Subcutaneous abdominal adipose tissue (tissue), 5 donors: ENCODE measurements at regions not wholly inside any gene's neighbourhood (a gene's known extent, or its start where the extent isn't known, plus 50 kb on each side); places are given as distances from the start of the nearest gene placed in this dataset.

ENCODE experiments used
- H3K27ac ChIP-seq: one replicate; pipeline ENCODE4 v1.7.0; 2013; ENCODE audit warnings: low read depth, mild to moderate bottlenecking, inconsistent platforms, low read length, moderate library complexity
- H3K27me3 ChIP-seq, 5 donors: one replicate each; pipeline ENCODE4 v1.7.0; 2013; ENCODE audit warnings: low read length in 5 of 5, inconsistent platforms in 1 of 5; ENCODE audit not compliant: control insufficient read depth in 5 of 5, insufficient read depth in 4 of 5
- H3K36me3 ChIP-seq, 5 donors: one replicate each; pipeline ENCODE4 v1.7.0; 2013; ENCODE audit warnings: low read length in 5 of 5; ENCODE audit not compliant: control insufficient read depth in 5 of 5, insufficient read depth in 5 of 5
- H3K4me1 ChIP-seq, 5 donors: one replicate each; pipeline ENCODE4 v1.7.0; 2013; ENCODE audit warnings: low read length in 5 of 5, mild to moderate bottlenecking in 3 of 5, moderate library complexity in 1 of 5; ENCODE audit not compliant: control insufficient read depth in 5 of 5, insufficient read depth in 5 of 5
- H3K4me3 ChIP-seq, 5 donors: one replicate each; pipeline ENCODE4 v1.7.0; 2013; ENCODE audit warnings: low read length in 5 of 5, low read depth in 1 of 5
- H3K9ac ChIP-seq, 5 donors: one replicate each; pipeline ENCODE4 v1.7.0; 2013; ENCODE audit warnings: low read length in 5 of 5, mild to moderate bottlenecking in 4 of 5, moderate library complexity in 3 of 5
- H3K9me3 ChIP-seq, 5 donors: one replicate each; pipeline ENCODE4 v1.7.0; 2013; ENCODE audit warnings: low read length in 5 of 5; ENCODE audit not compliant: control insufficient read depth in 5 of 5
- donor health status: healthy.
- donor health status: healthy.
- donor health status: healthy.
- donor health status: healthy.
- donor health status: healthy.

- no peak overlapping the region for H3K9ac ChIP-seq
- H3K27me3 ChIP-seq, result peaks cover 0 to 20% (median 12%) of the 10 kb centered on the region in 5 donors
- H3K27ac ChIP-seq, result no peak overlapping the region
- H3K9me3 ChIP-seq, result peaks cover 0 to 1% (median 0%) of the 10 kb centered on the region in 5 donors
- H3K4me3 ChIP-seq, result no peak overlapping the region
- no peaks in the 10 kb centered on the region for H3K4me1 ChIP-seq
- no peaks in the 10 kb centered on the region for H3K36me3 ChIP-seq
Observed at GRCh38 chr13:111900390-111901131, 166.4 kb upstream of the SOX1 start.

DNA sequence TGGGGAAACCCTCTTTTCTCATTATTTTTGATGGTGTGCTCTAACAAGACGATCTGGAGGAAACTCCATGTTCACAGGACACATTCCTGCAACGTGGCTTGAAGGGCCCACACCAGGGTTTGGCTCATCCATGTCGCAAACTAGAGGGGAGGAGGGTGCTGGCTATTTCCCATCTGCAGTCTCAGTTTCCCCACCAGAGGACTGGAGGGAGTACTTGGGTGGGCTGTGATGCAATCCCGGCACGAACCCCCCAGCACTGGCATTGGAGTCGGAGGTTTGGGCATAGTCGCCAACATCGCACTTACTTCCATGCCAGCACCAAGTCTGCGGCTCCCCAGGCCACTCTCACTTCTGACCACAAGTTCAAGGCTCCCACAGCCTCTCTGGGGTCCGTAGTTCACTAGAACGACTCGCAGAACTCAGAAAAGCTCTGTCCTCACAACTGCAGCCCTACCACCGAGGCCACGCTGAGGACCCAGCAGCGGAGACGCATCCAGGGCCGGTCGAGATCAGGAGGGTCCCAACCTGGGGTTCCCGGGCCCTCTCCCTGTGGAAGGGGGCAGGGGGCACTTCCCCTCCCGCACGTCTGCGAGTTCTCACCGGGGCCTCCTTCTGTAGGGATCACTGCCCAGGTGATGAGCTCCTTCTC lies 165.6 kb upstream of the SOX1 start:
- H3K4me3 ChIP-seq, result no peak overlapping the region
- no peaks in the 10 kb centered on the region for H3K36me3 ChIP-seq
- H3K9ac ChIP-seq, result no peak overlapping the region
- H3K27me3 ChIP-seq, result peaks cover 0 to 13% (median 12%) of the 10 kb centered on the region in 5 donors
- no peak overlapping the region for H3K27ac ChIP-seq
- H3K9me3 ChIP-seq, result no peaks in the 10 kb centered on the region
- H3K4me1 ChIP-seq, result no peaks in the 10 kb centered on the region

- Histone ChIP-seq H3K4me1 (no peaks in the 10 kb centered on the region), H3K36me3 (no peaks in the 10 kb centered on the region), H3K27me3 (peaks cover 0 to 13% (median 6%) of the 10 kb centered on the region in 5 donors), H3K4me3 (no peak overlapping the region), H3K9ac (no peak overlapping the region), H3K9me3 (no peaks in the 10 kb centered on the region), H3K27ac (no peak overlapping the region)
Observed at GRCh38 chr13:111902726-111903125, 164.2 kb upstream of the SOX1 start.

DNA sequence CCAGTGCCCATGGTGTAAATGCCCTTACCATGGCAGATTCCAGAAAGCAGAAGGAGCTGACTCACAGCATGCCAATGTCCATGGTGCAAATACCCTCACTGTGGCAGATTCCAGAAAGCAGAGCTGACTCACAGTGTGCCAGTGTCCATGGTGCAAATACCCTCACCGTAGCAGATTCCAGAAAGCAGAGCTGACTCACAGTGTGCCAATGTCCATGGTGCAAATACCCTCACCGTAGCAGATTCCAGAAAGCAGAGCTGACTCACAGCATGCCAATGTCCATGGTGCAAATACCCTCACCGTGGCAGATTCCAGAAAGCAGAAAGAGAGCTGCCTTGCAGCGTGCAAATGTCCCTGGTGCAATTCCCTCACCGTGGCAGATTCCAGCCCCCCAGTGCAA lies 163.8 kb upstream of the SOX1 start:
- Histone ChIP-seq H3K27me3 (peaks cover 0 to 13% (median 6%) of the 10 kb centered on the region in 5 donors), H3K4me1 (no peaks in the 10 kb centered on the region), H3K9ac (no peak overlapping the region), H3K36me3 (no peaks in the 10 kb centered on the region), H3K4me3 (no peak overlapping the region), H3K9me3 (no peaks in the 10 kb centered on the region), H3K27ac (no peak overlapping the region)

DNA sequence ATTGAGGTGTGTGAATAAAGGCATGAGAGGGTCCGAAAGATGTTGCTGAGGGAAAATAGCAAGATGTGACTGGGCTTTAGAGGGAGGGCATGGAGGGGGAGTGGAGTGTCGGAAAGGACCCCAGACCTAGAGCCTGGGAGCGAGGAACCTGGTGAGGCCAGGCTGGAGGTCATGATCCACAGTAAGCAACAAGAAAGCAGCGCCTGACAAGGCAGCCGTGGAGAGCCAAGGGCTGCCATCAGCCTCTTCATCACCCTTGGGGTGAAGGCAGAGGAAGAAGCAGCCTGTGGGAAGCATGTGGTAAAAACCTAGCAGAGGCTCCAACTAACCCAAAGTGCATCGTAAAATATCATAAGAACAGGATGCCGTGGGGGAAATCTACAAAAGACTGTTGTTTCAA lies 162.8 kb upstream of the SOX1 start:
- Histone ChIP-seq H3K36me3 (no peaks in the 10 kb centered on the region), H3K9ac (no peak overlapping the region), H3K27ac (no peak overlapping the region), H3K4me1 (no peaks in the 10 kb centered on the region), H3K4me3 (no peak overlapping the region), H3K27me3 (peaks cover 0 to 13% (median 6%) of the 10 kb centered on the region in 5 donors), H3K9me3 (no peaks in the 10 kb centered on the region)

GRCh38 chr13:111904701-111905608 lies 162.0 kb upstream of the SOX1 start:
- no peaks in the 10 kb centered on the region for H3K4me1 ChIP-seq
- no peaks in the 10 kb centered on the region for H3K9me3 ChIP-seq
- no peak overlapping the region for H3K9ac ChIP-seq
- no peak overlapping the region for H3K27ac ChIP-seq
- no peak overlapping the region for H3K4me3 ChIP-seq
- H3K27me3 ChIP-seq, result peaks cover 0 to 10% (median 6%) of the 10 kb centered on the region in 5 donors
- H3K36me3 ChIP-seq, result no peaks in the 10 kb centered on the region

DNA sequence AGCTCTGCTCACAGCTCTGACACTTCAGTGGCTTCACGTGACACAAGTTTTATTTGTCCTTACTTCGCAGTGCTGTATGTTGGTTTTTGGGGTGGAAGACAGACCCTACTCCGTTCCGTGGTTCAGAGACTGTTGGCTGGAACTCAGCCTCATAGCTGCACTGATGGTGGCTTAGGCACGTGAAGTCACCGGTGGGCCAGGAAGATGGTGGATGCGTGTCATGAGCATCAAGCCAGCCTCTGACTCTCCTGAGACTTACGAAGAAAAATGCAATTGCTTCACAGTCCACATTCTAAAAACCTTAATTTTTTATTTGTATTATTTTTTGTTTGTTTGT lies 161.4 kb upstream of the SOX1 start:
- no peak overlapping the region for H3K9ac ChIP-seq
- no peaks in the 10 kb centered on the region for H3K4me1 ChIP-seq
- no peaks in the 10 kb centered on the region for H3K9me3 ChIP-seq
- H3K4me3 ChIP-seq, result no peak overlapping the region
- peaks cover 0 to 7% (median 4%) of the 10 kb centered on the region in 5 donors for H3K27me3 ChIP-seq
- no peaks in the 10 kb centered on the region for H3K36me3 ChIP-seq
- H3K27ac ChIP-seq, result no peak overlapping the region

- no peaks in the 10 kb centered on the region for H3K36me3 ChIP-seq
- no peaks in the 10 kb centered on the region for H3K9me3 ChIP-seq
- no peak overlapping the region for H3K4me3 ChIP-seq
- no peak overlapping the region for H3K9ac ChIP-seq
- no peaks in the 10 kb centered on the region for H3K4me1 ChIP-seq
- H3K27ac ChIP-seq, result no peak overlapping the region
- H3K27me3 ChIP-seq, result peaks cover 0 to 7% (median 3%) of the 10 kb centered on the region in 5 donors
Observed at GRCh38 chr13:111906306-111906705, 160.6 kb upstream of the SOX1 start.

DNA sequence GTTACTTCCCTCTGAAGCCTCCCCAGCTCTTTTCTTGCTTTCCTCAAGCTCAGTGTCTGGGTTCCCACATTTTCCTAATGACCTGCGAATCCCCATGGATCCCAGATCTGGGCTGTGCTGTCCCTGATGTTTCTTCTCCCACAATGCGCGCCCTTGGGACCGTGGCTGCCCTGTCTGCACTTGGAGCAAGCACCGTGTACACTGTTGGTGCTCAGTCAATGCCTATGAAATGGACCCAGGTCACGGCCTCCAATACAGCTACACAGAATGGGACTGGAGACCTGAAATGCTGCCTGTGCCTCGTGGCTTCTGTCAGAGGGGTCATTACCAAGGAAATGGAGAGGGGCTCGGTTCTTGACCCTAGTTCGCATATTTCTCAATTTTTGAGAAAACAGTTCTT lies 160.1 kb upstream of the SOX1 start:
- H3K4me3 ChIP-seq, result no peak overlapping the region
- H3K36me3 ChIP-seq, result no peaks in the 10 kb centered on the region
- no peaks in the 10 kb centered on the region for H3K4me1 ChIP-seq
- no peak overlapping the region for H3K27ac ChIP-seq
- no peaks in the 10 kb centered on the region for H3K9me3 ChIP-seq
- H3K27me3 ChIP-seq, result peaks cover 0 to 4% (median 3%) of the 10 kb centered on the region in 5 donors
- no peak overlapping the region for H3K9ac ChIP-seq
